ENCODE measurements at regions not wholly inside any gene's neighbourhood (a gene's known extent, or its start where the extent isn't known, plus 50 kb on each side); places are given as distances from the start of the nearest gene placed in this dataset.

DNA sequence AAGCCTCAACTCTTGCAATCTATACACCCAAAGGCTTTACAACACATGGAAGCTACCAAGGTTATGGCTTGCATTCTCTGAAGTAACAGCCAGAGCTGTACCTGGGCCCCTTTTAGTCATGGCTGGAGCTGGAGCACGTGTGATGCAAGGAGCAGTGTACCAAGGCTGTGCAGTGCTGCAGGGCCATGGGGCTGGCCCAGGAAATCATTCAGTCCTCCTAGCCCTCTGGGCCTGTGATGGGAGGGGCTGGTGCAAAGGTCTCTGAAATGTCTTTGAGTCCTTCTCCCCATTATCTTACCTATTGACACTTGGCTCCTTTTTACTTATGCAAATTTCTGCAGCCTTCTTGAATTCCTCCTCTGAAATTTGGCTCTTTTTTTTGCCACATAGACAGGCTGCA is 500.1 kb upstream of the FAM47C start:
- no peak for DNase-seq (ENCODE audit: extremely low read depth, low read depth)
- TF ChIP-seq, protein P1, sequence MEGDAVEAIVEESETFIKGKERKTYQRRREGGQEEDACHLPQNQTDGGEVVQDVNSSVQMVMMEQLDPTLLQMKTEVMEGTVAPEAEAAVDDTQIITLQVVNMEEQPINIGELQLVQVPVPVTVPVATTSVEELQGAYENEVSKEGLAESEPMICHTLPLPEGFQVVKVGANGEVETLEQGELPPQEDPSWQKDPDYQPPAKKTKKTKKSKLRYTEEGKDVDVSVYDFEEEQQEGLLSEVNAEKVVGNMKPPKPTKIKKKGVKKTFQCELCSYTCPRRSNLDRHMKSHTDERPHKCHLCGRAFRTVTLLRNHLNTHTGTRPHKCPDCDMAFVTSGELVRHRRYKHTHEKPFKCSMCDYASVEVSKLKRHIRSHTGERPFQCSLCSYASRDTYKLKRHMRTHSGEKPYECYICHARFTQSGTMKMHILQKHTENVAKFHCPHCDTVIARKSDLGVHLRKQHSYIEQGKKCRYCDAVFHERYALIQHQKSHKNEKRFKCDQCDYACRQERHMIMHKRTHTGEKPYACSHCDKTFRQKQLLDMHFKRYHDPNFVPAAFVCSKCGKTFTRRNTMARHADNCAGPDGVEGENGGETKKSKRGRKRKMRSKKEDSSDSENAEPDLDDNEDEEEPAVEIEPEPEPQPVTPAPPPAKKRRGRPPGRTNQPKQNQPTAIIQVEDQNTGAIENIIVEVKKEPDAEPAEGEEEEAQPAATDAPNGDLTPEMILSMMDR (IDR thresholded peaks at IDR 0.05; ENCODE audit: low read depth, low read length), result no peak

DNA sequence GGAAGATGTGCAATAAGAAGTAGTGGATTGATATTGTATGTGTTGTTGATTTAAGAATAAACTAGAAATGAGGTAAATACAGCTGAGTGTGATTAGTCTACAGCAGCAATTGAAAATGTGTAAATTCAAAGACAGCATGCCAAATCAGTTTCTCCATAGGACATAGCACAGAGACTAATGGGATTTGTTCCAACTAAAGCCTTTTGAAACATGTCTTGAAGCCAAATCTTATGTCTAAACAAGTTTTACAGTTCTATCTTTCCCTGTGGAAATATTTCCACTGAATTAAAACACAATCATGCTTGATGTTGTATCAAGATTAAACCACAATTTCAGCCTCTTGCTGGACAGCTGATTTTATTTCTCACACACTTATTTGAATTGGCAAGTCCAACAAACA is 497.4 kb upstream of the FAM47C start:
- TF ChIP-seq, protein P1 (IDR thresholded peaks at IDR 0.05; ENCODE audit: low read depth, low read length), result no peak
- DNase-seq (ENCODE audit: extremely low read depth, low read depth), result no peak

DNA sequence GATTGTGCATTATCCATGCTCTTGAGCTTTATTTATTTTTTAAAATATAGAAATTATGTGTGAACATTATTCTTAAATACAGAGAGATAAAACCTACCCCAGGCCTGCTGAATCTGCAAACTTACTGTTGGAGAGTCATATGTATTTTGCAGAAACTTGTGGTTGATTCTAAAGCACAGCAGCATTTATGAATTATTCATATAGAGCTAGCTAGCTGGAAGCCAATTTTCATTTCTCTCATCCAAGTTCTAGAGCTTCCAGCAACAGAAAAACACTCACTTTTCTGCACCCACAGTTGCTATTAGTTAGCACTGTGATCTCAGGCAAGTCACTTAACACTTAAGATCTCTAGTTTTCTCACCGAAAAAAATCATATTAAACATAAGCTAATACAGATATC is 479.5 kb upstream of the FAM47C start:
- DNase-seq (ENCODE audit: extremely low read depth, low read depth), result no peak
- TF ChIP-seq, protein P1 (IDR thresholded peaks at IDR 0.05; ENCODE audit: low read depth, low read length), result no peak

DNA sequence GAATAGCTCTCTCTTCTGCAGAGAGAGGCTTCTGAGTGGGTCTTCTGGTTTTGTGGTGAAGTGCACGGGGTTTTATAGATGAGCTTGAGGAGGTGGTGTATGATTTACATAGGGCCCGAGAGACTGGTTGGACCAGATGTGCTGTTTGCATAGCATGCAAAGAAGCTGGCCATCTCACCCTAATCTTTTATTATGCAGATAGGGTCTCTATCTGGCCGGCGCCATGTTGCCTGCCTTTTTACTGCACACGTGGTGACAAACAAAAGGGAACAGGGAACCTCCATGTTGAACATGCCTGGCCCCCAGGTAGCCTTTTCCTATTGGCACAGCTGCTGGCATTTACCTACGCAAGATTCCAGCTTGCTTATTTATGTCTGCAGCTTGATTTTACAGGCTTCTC is 473.3 kb upstream of the FAM47C start:
- TF ChIP-seq, protein P1 (IDR thresholded peaks at IDR 0.05; ENCODE audit: low read depth, low read length), result no peak
- DNase-seq (ENCODE audit: extremely low read depth, low read depth), result no peak

DNA sequence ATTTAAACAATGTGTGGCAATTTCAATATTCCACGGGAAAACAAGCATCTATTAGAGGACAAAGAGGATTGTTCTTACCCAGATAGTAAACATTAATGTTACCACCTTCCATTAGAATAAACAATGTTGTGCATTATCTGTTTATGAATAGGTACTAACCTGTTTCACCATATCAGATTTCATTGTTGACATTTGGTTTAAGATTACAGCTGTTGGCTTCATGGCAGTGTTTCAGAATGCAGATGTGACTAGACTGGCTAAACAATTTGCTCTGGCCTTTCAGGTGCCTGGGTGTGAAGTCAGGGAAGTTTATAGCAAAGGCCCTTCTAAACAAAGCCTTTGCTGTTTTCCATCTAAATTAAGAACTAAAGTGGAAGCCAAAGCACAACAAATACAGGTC is 464.7 kb upstream of the FAM47C start:
- DNase-seq (ENCODE audit: extremely low read depth, low read depth), result no peak
- TF ChIP-seq, protein P1 (IDR thresholded peaks at IDR 0.05; ENCODE audit: low read depth, low read length), result no peak

DNA sequence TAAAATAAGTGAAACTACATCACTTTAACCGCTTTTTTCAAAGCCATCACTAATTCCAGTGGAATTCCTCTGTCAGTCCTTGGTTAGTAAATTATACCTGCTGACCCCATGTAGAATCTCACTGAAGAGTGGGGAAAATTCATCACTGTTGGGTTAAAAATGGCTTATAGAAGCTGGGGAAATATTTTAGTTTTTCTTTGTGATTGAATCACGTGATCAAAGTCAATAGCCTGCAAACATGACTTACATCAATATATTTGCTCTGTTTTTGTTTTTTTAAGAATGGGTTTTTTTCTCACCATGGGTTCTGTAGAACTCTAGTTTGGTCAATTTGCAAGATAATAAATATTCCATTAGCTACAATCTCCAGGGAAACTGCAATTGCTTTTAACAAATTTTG is 445.2 kb upstream of the FAM47C start:
- DNase-seq (ENCODE audit: extremely low read depth, low read depth), result no peak

DNA sequence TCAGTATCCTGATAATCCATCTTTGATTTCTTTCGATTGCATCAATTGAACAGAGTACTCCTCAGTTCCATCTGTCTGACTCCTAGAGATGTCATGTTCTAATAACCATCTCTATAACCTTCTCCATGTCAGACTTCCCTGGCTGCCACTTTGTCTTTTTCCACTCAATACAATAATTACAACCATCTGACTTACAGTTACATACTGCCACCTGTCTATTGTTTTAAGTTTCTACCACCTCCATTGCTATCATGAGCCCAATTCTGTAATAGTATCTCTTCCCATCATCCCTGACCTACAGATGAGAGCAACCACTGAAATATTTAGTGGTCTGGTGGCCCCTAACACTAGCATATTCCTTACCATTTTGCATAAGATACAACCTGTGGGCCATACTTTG is 439.2 kb upstream of the FAM47C start:
- no peak for DNase-seq (ENCODE audit: extremely low read depth, low read depth)
- TF ChIP-seq, protein P1 (IDR thresholded peaks at IDR 0.05; ENCODE audit: low read depth, low read length), result no peak

More for the DNA sequence above, 445.2 kb upstream of the FAM47C start:
- TF ChIP-seq, protein P1 (IDR thresholded peaks at IDR 0.05; ENCODE audit: low read depth, low read length), result no peak

All from AG09319 (cell line).